ENCODE measurements at regions not wholly inside any gene's neighbourhood (a gene's known extent, or its start where the extent isn't known, plus 50 kb on each side); places are given as distances from the start of the nearest gene placed in this dataset.

- WGBS, 2 experiments (ENCODE audit: extremely low coverage in 2 of 2, insufficient read length in 1 of 2): no CpG with 5 or more reads among the region's 5 CpGs
- ChIA-PET POLR2A (ENCODE audit: unreplicated experiment) (no interaction called here), CTCF (no interaction called here)
- Histone ChIP-seq H3K14ac (replicated peaks; ENCODE audit: low read depth, low read length) (no peak overlapping the region), H4K8ac (ENCODE audit: low read depth in 2 of 2, low read length in 2 of 2) (no peak overlapping the region), H3K27me3 (ENCODE audit: control insufficient read depth, insufficient read depth, low read length) (no peaks in the 10 kb centered on the region), H2BK20ac (ENCODE audit: low read depth, low read length) (no peak overlapping the region), H2AFZ (replicated peaks; ENCODE audit: low read length, poor library complexity) (no peak overlapping the region), H3K9me1 (ENCODE audit: insufficient read depth, low read length) (no peaks in the 10 kb centered on the region), H4K5ac (ENCODE audit: low read depth, low read length) (no peak overlapping the region), H3K23ac (ENCODE audit: low read depth, low read length) (no peak overlapping the region), H2BK15ac (ENCODE audit: low read depth, low read length) (no peak overlapping the region), H2BK5ac (ENCODE audit: low read depth, low read length, poor library complexity, severe bottlenecking) (no peak overlapping the region), H3K56ac (ENCODE audit: extremely low read depth, insufficient read depth, low read length) (no peak overlapping the region), H4K91ac (ENCODE audit: insufficient read depth, low read depth, low read length) (no peak overlapping the region), H3K79me1 (ENCODE audit: low read depth in 1 of 2, low read length in 2 of 2) (no peaks in the 10 kb centered on the region), H4K20me1 (ENCODE audit: insufficient read depth, low read length) (no peaks in the 10 kb centered on the region), H3K27ac (ENCODE audit: insufficient read depth, low read length) (no peak overlapping the region), H3K4ac (ENCODE audit: low read depth, low read length) (no peak overlapping the region), H3K18ac (ENCODE audit: low read depth, low read length) (no peak overlapping the region), H2AK9ac (replicated peaks; ENCODE audit: low read depth, low read length, poor library complexity) (no peak overlapping the region), H3K4me1 (ENCODE audit: control insufficient read depth, insufficient read depth, low read length) (no peaks in the 10 kb centered on the region), H3K9me3 (ENCODE audit: control insufficient read depth, insufficient read depth, low read length) (peaks cover 1% of the 10 kb centered on the region; the same call in 1 of the 2 replicates), H3K9ac (ENCODE audit: low read depth, low read length) (no peak overlapping the region), H2AK5ac (ENCODE audit: low read depth, low read length) (no peak overlapping the region), H3K4me2 (ENCODE audit: low read depth, low read length) (no peak overlapping the region), H3K36me3 (ENCODE audit: control insufficient read depth, insufficient read depth, low read length) (no peaks in the 10 kb centered on the region), H3K4me3 (ENCODE audit: insufficient read depth, low read depth, low read length) (no peak overlapping the region), H2BK120ac (ENCODE audit: low read depth, low read length) (no peak overlapping the region)
- DNase-seq (no peak), ATAC-seq (ENCODE audit: low read depth) (no peak)
- BruUV-seq (replicated peaks): no TSS peak
- dilution Hi-C loops (cut with HindIII; ENCODE audit: low sequenced_read_pairs, unreplicated experiment) (no loop called here), in situ Hi-C loops (cut with MboI; ENCODE audit: low sequenced_read_pairs) (no loop called here), intact Hi-C loops (cut with micrococcal nuclease) (no loop called here)
- TF ChIP-seq ELK1 (IDR thresholded peaks at IDR 0.05; ENCODE audit: borderline replicate concordance, low read depth, low read length) (no peak), BHLHE40 (IDR thresholded peaks at IDR 0.05; ENCODE audit: low read depth, low read length) (no peak), MAFK (IDR thresholded peaks at IDR 0.05; ENCODE audit: low read depth, low read length) (no peak), FOS (IDR thresholded peaks at IDR 0.05; ENCODE audit: low read depth, low read length) (no peak), RAD21 (IDR thresholded peaks at IDR 0.05; ENCODE audit: low read length) (no peak), CHD1 (IDR thresholded peaks at IDR 0.05; ENCODE audit: low read depth, low read length) (no peak), RCOR1 (IDR thresholded peaks at IDR 0.05; ENCODE audit: insufficient replicate concordance, low read length) (no peak), CTCF (conservative IDR thresholded peaks at IDR 0.05; ENCODE audit: low read depth, low read length) (no peak), RFX5 (IDR thresholded peaks at IDR 0.05; ENCODE audit: low read depth, low read length) (no peak), MAZ (IDR thresholded peaks at IDR 0.05; ENCODE audit: borderline replicate concordance, low read depth, low read length) (no peak), POLR2A (IDR thresholded peaks at IDR 0.05; ENCODE audit: low read depth, low read length) (no peak), MXI1 (IDR thresholded peaks at IDR 0.05; ENCODE audit: borderline replicate concordance, low read depth, low read length) (no peak)
Observed at GRCh38 chr10:84634636-84635035, 306.2 kb downstream of the CCSER2 start.
